GM19395 (cell line): ENCODE measurements at regions not wholly inside any gene's neighbourhood (a gene's known extent, or its start where the extent isn't known, plus 50 kb on each side); places are given as distances from the start of the nearest gene placed in this dataset.

Source experiments
- ATAC-seq: cut with Tn5 transposase; IDR thresholded peaks from one replicate; pipeline ENCODE4 v1.9.1; 2021; ENCODE audit warnings: mild to moderate bottlenecking, moderate library complexity; ENCODE audit not compliant: unreplicated experiment

DNA sequence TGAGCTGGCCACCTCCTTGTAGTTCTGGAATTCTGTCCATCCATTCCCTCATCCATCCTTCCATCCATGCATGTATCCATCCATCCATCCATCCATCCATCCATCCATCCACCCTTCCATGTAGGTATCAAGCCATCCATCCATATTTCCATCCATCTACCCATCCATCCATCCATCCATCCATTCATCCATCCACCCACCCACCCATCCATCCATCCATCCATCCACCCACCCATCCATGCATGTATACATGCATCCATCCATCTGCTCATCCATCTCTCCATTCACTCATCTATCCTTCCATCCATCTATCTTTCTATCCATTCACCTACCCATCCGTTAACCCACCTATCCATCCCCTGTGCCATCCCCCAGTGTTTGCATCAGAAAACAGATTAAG is 153.6 kb upstream of the STX18 start:
- no peak for ATAC-seq

DNA sequence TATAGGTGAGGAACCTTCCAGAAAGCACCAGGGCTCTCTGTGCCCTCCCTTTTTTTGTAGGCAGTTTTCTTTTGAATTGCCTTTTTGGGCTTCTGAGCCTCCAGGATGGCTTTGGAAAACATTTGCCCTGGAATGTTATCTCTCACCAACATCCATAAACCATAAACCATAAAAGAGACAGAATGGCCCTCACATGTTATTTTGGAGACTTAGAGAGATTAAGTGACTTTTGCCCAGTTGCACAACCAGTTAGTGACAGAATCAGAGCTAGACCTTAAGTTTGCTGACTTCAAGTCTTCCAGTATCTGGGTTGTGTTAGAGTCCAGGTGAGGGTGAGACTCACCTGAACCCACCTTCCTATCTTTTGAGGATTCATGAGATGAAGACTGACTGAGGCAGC is 153.0 kb upstream of the STX18 start:
- no peak for ATAC-seq

GRCh38 chr4:4694296-4694772 is 152.5 kb upstream of the STX18 start:
- ATAC-seq: no peak

DNA sequence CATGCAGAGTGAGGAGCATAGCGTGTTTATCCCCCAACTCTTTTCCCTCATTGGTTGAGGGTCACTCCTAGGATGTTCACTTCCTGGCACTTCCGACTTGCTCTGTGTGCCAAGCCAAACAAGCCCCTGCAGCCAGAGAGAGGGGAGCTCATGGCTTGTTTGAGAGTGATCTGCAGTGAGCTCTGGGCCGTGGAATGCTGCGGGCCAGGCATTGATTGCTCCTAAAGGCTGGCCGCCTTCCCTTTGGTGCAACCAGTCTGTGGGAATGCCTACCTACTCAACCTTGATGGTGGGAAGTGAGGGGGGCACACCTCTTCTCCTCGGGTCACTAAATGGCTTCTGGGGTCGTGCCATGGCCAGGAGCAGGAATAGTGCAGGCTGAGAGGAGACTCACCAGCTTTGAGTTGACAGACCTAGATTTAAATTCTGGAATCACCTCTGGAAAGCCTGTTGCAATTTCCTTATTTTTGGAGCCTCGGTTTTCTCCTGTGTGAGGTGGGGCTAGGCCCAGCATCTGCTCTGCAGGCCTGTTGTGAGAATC is 152.0 kb upstream of the STX18 start:
- no peak for ATAC-seq

- ATAC-seq: peak; percentile 44
These were observed 151.4 kb upstream of the STX18 start for GRCh38 chr4:4693258-4693657.

DNA sequence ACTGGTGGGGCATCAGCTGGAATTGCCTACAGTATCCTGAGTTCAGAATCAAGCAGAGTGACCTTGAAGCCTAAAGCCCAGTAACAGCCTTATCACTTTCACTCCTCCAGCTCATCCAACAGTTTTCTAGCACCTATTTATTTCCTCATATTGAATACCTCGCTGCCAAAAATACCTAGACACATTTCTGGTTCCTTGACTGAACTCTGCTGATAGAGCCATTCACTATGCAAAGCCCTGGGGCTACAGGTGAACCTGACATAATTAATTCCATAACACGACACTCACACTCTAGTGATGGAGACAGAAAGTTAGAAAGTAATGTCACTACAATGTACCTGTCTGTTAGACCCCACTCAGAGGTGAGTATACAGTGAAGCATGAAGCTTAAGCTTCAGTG is 149.0 kb upstream of the STX18 start:
- ATAC-seq: no peak

- peak; percentile 88 for ATAC-seq
These were observed 148.0 kb upstream of the STX18 start for GRCh38 chr4:4689694-4690440.

GRCh38 chr4:4687935-4688727 is 146.3 kb upstream of the STX18 start:
- ATAC-seq: no peak

DNA sequence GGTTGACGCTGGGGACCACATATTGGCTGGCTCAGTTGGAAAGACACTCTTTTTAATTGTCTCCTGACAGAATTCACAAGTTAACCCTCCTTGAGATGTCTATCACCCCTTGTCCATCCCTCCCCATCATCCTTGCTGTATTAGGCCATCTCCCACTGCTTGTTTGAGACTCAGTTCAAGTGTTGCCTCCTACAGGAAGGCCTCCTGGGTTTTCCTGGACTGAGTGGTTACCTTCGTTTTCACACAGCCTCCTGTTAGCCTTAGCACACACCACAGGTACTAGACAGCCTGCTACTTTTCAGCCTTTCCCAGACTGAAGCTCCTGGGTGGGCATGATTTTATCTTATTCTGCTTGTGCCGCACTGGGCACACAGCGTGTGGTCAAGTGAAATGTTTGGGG is 145.3 kb upstream of the STX18 start:
- no peak for ATAC-seq

DNA sequence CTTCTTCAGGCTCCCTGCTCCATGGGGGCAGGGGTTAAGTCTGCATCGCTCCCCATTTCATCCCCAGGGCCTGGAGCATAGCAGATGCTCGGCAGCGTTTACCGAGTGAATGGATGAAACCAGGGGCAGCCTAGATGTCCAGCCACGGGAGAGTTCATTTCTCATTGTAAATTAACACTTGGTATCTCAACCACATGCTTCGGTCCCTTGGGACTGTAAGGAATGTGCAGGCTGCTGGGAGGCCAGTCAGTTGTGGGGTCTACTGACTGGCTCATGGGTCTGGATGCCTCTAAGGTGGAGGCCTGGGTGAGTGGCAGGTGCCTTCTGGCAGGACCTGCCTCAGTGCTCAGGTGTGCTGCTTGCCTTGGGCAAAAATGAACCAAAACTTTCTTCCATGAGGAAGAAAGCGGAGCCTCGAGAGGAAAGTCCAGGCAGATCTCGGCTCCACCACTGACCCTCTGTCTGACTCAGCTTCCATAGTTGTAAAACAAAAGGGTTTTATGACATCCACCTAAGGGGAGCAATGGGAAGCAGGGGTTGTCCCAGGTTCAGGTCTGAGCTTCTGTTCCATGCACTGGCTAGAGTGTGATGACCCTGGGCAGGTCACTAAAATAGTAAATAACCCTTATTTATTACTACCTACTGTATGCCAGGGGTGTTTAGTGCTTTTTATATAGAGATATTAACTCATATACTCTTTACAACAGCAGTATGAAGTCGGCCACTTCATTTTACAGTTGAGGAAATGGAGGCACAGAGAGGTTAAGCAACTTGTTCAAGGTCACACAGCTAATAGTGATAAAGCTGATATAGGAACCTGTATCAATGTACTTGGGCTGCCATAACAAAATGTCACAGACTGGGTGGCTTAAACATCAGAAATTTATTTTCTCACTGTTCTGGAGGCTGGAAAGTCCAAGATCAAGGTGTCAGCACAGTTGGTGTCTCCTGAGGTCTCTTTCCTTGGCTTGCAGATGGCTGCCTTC is 144.3 kb upstream of the STX18 start:
- ATAC-seq: no peak

- no peak for ATAC-seq
These were observed 139.8 kb upstream of the STX18 start for GRCh38 chr4:4681653-4682052.

DNA sequence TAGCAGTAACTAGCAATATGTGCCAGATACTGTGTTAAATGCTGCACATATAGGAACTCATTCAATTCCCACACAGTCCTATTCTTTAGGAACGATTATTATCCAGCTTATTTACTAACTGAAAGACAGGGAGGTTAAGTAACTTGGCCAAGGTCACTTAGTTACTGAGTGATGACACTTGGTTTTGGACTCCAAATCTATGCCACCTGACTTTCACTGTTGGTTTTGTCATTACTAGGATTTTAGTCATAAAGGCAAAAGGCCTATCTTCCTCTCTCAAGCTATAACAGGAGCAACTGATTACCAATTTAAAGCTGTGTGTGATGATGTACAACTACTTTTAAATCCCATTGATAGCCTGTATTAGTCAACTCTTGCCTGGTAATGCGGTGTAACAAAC is 138.9 kb upstream of the STX18 start:
- ATAC-seq: no peak

- no peak for ATAC-seq
These were observed 138.4 kb upstream of the STX18 start for GRCh38 chr4:4680243-4680642.

DNA sequence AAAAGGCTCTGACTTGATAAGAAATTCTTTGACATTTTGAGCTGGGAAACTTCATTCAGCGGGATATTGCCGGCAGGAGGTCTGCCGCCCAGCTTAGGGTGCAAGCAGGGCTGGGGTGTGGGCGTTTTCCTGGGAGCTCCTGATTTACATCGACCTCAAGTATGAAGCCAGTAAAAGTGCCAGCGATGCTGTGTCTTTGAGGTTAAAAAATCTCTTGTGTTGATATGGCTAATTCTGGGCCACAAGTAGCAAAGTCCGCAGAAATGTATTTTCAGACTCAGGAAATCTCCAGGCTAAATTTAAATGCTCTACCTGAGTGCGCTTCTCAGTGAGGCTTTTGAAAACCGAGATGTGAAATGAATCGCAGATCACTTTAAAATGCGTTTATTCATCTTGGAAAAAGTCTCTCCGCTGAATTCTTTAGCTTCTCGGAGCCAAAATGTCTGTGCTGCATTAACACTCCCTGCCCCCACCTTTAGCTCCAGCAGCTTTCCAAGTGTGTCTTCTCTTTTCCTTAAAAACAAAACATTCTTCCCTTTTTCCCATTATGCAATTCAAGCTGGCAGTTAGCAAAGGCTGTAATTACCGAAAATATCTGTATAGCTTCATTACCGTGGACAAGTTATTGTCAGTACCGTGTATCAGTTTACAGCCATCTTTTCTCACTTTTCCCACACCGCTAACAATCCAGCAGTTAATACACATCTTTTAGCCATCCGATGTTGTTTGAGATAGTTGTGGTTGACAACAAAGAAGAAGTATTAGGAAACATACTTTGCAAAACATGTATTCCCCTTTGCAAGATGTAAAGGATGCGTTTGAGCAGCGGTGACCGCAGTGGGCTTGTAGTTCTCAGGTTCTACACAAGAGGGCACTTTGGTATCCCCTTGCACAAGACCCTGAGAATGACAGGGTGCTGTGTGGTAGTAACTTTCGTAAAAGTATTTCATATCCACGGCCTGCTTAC is 136.0 kb upstream of the STX18 start:
- no peak for ATAC-seq

GRCh38 chr4:4675641-4676040 is 133.8 kb upstream of the STX18 start:
- no peak for ATAC-seq

DNA sequence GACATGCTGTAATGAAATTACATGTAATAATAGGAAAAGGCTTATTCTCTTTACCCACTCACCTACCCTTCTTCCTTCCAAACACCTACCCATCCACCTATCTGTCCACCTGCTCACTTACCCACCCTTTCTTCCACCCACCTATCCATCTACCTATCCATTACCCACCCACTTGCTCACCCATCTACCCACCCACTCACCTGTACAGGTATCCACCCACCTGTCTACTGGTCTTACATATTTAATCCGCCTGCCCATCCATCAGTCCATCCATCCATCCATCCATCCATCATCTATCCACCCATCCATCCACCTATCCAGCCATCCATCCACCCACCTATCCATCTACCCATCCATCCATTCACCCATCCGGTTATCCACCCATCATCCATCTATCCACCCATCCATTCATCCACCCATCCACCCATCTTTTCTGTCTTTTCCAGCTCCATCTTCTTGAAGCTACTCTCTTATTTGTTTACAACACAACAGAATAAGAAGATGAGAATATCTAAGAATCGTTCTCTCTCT is 133.3 kb upstream of the STX18 start:
- ATAC-seq: no peak

DNA sequence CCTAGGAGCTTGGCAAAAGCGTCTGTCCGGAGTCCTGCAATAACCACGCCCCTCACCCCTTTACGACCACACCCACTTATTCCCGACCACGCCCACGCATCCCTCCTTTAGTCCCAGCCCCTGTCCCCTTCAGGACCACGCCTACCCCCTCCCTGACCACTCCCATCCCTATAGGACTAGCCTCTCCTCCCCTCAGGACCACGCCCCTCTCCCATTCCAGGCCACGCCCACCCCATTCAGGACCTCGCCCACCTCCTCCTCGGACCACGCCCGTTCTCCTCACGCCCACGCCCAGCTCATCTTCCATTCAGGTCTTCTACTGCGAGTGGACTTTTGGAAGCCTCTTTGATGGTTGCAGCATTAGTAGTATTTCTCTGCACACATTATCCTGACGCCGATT is 131.2 kb upstream of the STX18 start:
- ATAC-seq: no peak

DNA sequence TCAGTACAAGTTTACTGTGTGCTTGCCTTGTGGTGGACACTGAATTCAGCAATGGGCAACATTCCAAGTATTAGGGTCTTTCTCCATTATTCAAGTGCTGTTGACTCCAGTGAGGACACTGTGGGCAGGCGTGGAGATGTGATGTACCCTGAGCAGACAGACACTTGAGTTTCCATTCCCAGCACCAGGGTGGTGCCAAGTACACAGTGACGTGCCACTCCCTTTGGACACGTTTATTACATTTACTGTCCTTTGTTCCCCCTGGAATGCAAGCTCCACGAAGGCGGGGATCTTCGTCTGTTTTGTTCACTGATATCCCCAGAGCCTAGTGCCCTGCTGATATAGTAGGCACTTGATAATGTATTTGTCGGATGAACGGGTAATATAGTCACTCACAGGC is 130.6 kb upstream of the STX18 start:
- no peak for ATAC-seq

GRCh38 chr4:4671774-4672349 is 130.0 kb upstream of the STX18 start:
- ATAC-seq: no peak
